Dermis blood vessel endothelial cell (primary cell): ENCODE measurements at regions not wholly inside any gene's neighbourhood (a gene's known extent, or its start where the extent isn't known, plus 50 kb on each side); places are given as distances from the start of the nearest gene placed in this dataset.
"Not testable (repeated sequence)": the region's sequence is repeated elsewhere in the genome, so short reads cannot be mapped to it uniquely, and the experiment has no call there.

Experiments
- DNase-seq: peaks from one replicate; pipeline ENCODE4 v3.0.0; 2010

GRCh38 chr10:125554016-125554703 lies 128.8 kb downstream of the TEX36 start:
- no peak for DNase-seq

- no peak for DNase-seq
Measured at GRCh38 chr10:125553091-125553490, 129.9 kb downstream of the TEX36 start.

- DNase-seq = no peak
Measured at GRCh38 chr10:125551247-125551646, 131.7 kb downstream of the TEX36 start.

- peak; percentile 87 for DNase-seq
Measured at GRCh38 chr10:125550362-125550761, 132.6 kb downstream of the TEX36 start.

GRCh38 chr10:125549653-125550052 lies 133.3 kb downstream of the TEX36 start:
- peak; percentile 10 for DNase-seq

- DNase-seq = no peak
Measured at GRCh38 chr10:125548878-125549277, 134.1 kb downstream of the TEX36 start.

- DNase-seq = no peak
Measured at GRCh38 chr10:125548356-125548755, 134.6 kb downstream of the TEX36 start.

- DNase-seq = no peak
Measured at GRCh38 chr10:125547010-125547650, 135.8 kb downstream of the TEX36 start.

GRCh38 chr10:125543796-125544195 lies 139.2 kb downstream of the TEX36 start:
- no peak for DNase-seq

GRCh38 chr10:125538947-125539731 lies 143.8 kb downstream of the TEX36 start:
- no peak for DNase-seq

GRCh38 chr10:125536236-125536635 lies 146.7 kb downstream of the TEX36 start:
- DNase-seq = no peak

GRCh38 chr10:125535559-125535958 lies 147.4 kb downstream of the TEX36 start:
- no peak for DNase-seq

GRCh38 chr10:125534515-125534914 lies 148.4 kb downstream of the TEX36 start:
- DNase-seq = no peak

GRCh38 chr10:125533866-125534265 lies 149.1 kb downstream of the TEX36 start:
- no peak for DNase-seq

- DNase-seq = no peak
Measured at GRCh38 chr10:125531465-125531864, 151.5 kb downstream of the TEX36 start.

- DNase-seq = no peak
Measured at GRCh38 chr10:125523347-125523746, 159.6 kb downstream of the TEX36 start.

- DNase-seq = peak; percentile 26
Measured at GRCh38 chr10:125521721-125522680, 161.0 kb downstream of the TEX36 start.

- DNase-seq = no peak
Measured at GRCh38 chr10:125520968-125521367, 162.0 kb downstream of the TEX36 start.

- DNase-seq = not testable (repeated sequence)
Measured at GRCh38 chr10:125518397-125518796, 164.6 kb downstream of the TEX36 start.

- no peak for DNase-seq
Measured at GRCh38 chr10:125515571-125515970, 167.4 kb downstream of the TEX36 start.

GRCh38 chr10:125514206-125515162 lies 168.5 kb downstream of the TEX36 start:
- no peak for DNase-seq
